D721Med (cell line): ENCODE measurements at regions not wholly inside any gene's neighbourhood (a gene's known extent, or its start where the extent isn't known, plus 50 kb on each side); places are given as distances from the start of the nearest gene placed in this dataset.

Experiments
- DNase-seq: peaks from one replicate; pipeline ENCODE4 v3.0.0; 2011; ENCODE audit warnings: low spot score; ENCODE audit not compliant: insufficient read length
- FAIRE-seq: peaks from 2 replicates; lab custom pipeline; 2011; peaks lifted over from hg19 to GRCh38; lab: Jason Lieb, UNC
- CTCF ChIP-seq: IDR thresholded peaks from 2 replicates; pipeline ENCODE4 v1.5.1; 2012; ENCODE audit warnings: mild to moderate bottlenecking, control low read depth; ENCODE audit not compliant: insufficient read depth; ENCODE audit errors: missing control alignments

DNA sequence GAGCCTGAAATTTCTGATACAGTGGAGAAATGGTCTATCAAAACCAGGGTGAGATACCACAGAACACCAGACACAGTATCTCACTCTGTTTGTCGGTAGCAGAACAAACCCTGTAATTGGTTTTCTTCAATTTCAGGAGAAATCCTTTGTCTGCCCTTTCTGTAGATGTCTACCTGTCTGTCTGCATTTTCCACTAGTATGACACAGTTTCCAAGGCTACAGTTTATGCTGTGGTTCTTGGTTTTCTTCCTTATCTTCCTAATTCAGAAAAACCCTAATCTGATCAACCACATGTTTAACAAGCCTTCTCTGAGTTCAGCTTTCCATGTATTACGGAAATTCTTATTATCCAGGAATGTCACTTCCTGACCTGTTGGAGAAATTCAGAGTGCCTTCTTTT, 70.8 kb downstream of the SCN11A start:
- FAIRE-seq (no peak), DNase-seq (no peak)
- no peak for TF ChIP-seq CTCF

- DNase-seq: no peak
- FAIRE-seq: no peak
- no peak for TF ChIP-seq CTCF
Measured at GRCh38 chr3:38978729-38979128, 73.0 kb downstream of the SCN11A start.

- no peak for TF ChIP-seq CTCF
- FAIRE-seq: no peak
- DNase-seq: no peak
Measured at GRCh38 chr3:38970851-38971638, 80.7 kb downstream of the SCN11A start.

- no peak for TF ChIP-seq CTCF
- no peak for DNase-seq
- no peak for FAIRE-seq
Measured at GRCh38 chr3:38969317-38970235, 82.2 kb downstream of the SCN11A start.

DNA sequence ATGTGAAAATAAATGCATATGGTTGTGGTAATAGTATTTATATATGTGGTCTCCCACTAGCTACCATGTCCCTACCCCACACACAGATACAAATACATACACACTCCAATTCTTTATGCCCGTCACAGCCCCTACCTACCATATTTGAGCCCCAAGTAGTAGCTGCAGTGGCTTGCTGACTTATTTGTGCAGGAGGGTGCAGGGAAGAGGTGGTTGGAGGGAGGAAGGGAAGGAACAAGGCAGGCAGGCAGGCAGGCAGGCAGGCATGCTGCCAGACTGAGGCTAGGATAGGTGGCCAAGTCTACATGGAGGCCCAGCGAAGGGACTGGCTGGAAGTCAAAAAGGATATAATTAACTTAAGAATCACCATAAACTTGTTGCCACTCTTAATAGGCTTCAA, 82.9 kb downstream of the SCN11A start:
- TF ChIP-seq CTCF: no peak
- no peak for DNase-seq
- no peak for FAIRE-seq

DNA sequence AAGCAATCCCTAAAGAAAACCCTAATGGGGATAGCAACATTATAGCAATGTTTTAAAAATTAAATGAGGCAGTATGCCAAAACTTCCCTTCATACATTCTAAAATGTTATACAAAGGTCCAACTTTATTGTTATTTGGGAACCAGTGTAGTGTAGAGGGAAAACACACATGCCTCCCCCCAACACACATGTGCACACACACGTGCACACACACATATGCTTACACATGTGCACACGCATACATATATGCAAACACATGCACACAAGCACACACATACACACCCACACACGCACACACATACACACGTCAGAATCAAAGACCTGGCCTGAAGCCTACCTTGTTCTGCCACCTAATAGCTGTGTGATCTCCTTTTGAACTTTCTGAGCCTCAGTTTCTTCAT, 83.3 kb downstream of the SCN11A start:
- FAIRE-seq (no peak), DNase-seq (no peak)
- no peak for TF ChIP-seq CTCF

- no peak for FAIRE-seq
- no peak for TF ChIP-seq CTCF
- DNase-seq: no peak
Measured at GRCh38 chr3:38967693-38967989, 84.1 kb downstream of the SCN11A start.
